Tongue (tissue), 1 donor: ENCODE measurements at regions not wholly inside any gene's neighbourhood (a gene's known extent, or its start where the extent isn't known, plus 50 kb on each side); places are given as distances from the start of the nearest gene placed in this dataset.
"Not testable (repeated sequence)": the region's sequence is repeated elsewhere in the genome, so short reads cannot be mapped to it uniquely, and the experiment has no call there.

Source experiments
- DNase-seq: peaks from one replicate; pipeline ENCODE4 v3.0.0-alpha.2; 2015

- peak; percentile 33 for DNase-seq
Observed at GRCh38 chrX:125198546-125198945, 121.1 kb upstream of the TEX13C start.

GRCh38 chrX:125202591-125203248, 117.0 kb upstream of the TEX13C start:
- DNase-seq: peak; percentile 17

GRCh38 chrX:125203365-125203736, 116.3 kb upstream of the TEX13C start:
- peak; percentile 13 for DNase-seq

- DNase-seq: peak; percentile 76
Observed at GRCh38 chrX:125203737-125204578, 115.7 kb upstream of the TEX13C start.

GRCh38 chrX:125204681-125205132, 115.0 kb upstream of the TEX13C start:
- no peak for DNase-seq

GRCh38 chrX:125205133-125205917, 114.3 kb upstream of the TEX13C start:
- DNase-seq: peak; percentile 84

GRCh38 chrX:125205918-125206665, 113.6 kb upstream of the TEX13C start:
- peak; percentile 68 for DNase-seq

- DNase-seq: no peak
Observed at GRCh38 chrX:125210146-125210545, 109.5 kb upstream of the TEX13C start.

- DNase-seq: no peak
Observed at GRCh38 chrX:125219852-125220251, 99.8 kb upstream of the TEX13C start.

GRCh38 chrX:125236955-125237354, 82.7 kb upstream of the TEX13C start:
- DNase-seq: no peak

GRCh38 chrX:125248931-125249330, 70.7 kb upstream of the TEX13C start:
- DNase-seq: no peak

- DNase-seq: not testable (repeated sequence)
Observed at GRCh38 chrX:125255759-125256158, 63.9 kb upstream of the TEX13C start.

- no peak for DNase-seq
Observed at GRCh38 chrX:125262836-125263235, 56.8 kb upstream of the TEX13C start.

GRCh38 chrX:125266153-125266660, 53.5 kb upstream of the TEX13C start:
- DNase-seq: no peak
